ENCODE measurements at regions not wholly inside any gene's neighbourhood (a gene's known extent, or its start where the extent isn't known, plus 50 kb on each side); places are given as distances from the start of the nearest gene placed in this dataset.

DNA sequence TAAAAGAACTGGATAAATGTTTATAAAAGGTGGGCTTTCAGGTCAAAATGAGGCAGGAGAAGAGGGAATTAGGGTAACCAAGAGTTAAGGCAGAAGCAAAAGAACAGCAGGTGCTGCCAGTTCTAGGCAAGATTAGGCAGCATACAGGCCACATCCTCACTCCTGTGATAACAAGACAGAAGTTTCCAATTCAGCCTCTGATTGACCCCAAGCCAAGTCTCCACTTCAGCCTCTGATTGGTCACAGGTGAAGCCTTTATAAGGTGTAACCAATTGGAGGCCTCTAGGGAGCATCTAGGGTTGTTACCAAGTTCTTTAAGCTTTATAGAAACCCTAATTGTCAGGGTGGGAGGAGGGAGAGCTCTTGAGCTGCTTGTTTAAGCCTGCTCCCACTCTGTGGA is 160.8 kb downstream of the MATN1 start:
- TF ChIP-seq ZNF274 (IDR thresholded peaks at IDR 0.05; ENCODE audit: low read depth, low read length) (no peak), SUZ12 (IDR thresholded peaks at IDR 0.05; ENCODE audit: extremely low read depth, insufficient read depth, insufficient read length) (no peak)

Measured in NT2/D1 (cell line).